ENCODE measurements at regions not wholly inside any gene's neighbourhood (a gene's known extent, or its start where the extent isn't known, plus 50 kb on each side); places are given as distances from the start of the nearest gene placed in this dataset.

GRCh38 chr19:29439688-29440550, 85.9 kb upstream of the VSTM2B start:
- H3K79me2 ChIP-seq (ENCODE audit: insufficient read depth, low read length) = no peaks in the 10 kb centered on the region
- no peaks in the 10 kb centered on the region for H3K27me3 ChIP-seq (ENCODE audit: control insufficient read depth in 2 of 2, insufficient read depth in 2 of 2, low read length in 2 of 2)
- WGBS (ENCODE audit: insufficient coverage) = 82% methylated on average over 31 of the region's 34 CpGs
- Mint-ChIP-seq H3K9me3 (peaks cover 6 to 38% (median 23%) of the 10 kb centered on the region in 7 donors), H3K4me3 (no peak overlapping the region), H3K27ac (no peak overlapping the region), H3K27me3 (ENCODE audit: low read depth in 3 of 3) (peaks cover 0 to 2% (median 0%) of the 10 kb centered on the region in 3 donors), H3K4me1 (no peaks in the 10 kb centered on the region), H3K36me3 (no peaks in the 10 kb centered on the region)
- H3K4me3 ChIP-seq (replicated peaks in 1 of 3; ENCODE audit: low read depth in 2 of 3, low read length in 3 of 3) = no peak overlapping the region
- intact Hi-C loops (cut with micrococcal nuclease) = no loop called here
- peaks cover 5 to 41% of the 10 kb centered on the region in 2 donors for H3K9me3 ChIP-seq (replicated peaks in 1 of 2; ENCODE audit: control insufficient read depth in 1 of 2, insufficient read depth in 1 of 2, low read length in 2 of 2)
- H3K36me3 ChIP-seq (replicated peaks in 1 of 2; ENCODE audit: control insufficient read depth in 1 of 2, insufficient read depth in 2 of 2, low read length in 2 of 2) = no peaks in the 10 kb centered on the region
- no peak overlapping the region for H3K9ac ChIP-seq (ENCODE audit: insufficient read depth, low read length, poor library complexity, severe bottlenecking)
- TF ChIP-seq CTCF (IDR thresholded peaks at IDR 0.05) = no peak
- H3K27ac ChIP-seq (ENCODE audit: low read depth in 1 of 2, low read length in 2 of 2) = no peak overlapping the region
- H3K4me1 ChIP-seq (ENCODE audit: control insufficient read depth in 1 of 2, insufficient read depth in 2 of 2, low read length in 2 of 2) = no peaks in the 10 kb centered on the region
- no peak overlapping the region for H3K4me2 ChIP-seq (replicated peaks; ENCODE audit: extremely low read depth, low read length, poor library complexity, severe bottlenecking)
- H4K20me1 ChIP-seq (ENCODE audit: insufficient read depth, low read length) = no peaks in the 10 kb centered on the region
- no peak overlapping the region for H2AFZ ChIP-seq (ENCODE audit: insufficient read depth, low read depth, low read length, poor library complexity, severe bottlenecking)
- no peak for DNase-seq

GRCh38 chr19:29442094-29442493, 83.7 kb upstream of the VSTM2B start:
- Histone ChIP-seq H3K79me2 (ENCODE audit: insufficient read depth, low read length) (no peaks in the 10 kb centered on the region), H2AFZ (ENCODE audit: insufficient read depth, low read depth, low read length, poor library complexity, severe bottlenecking) (no peak overlapping the region), H4K20me1 (ENCODE audit: insufficient read depth, low read length) (no peaks in the 10 kb centered on the region), H3K4me3 (replicated peaks in 1 of 3; ENCODE audit: low read depth in 2 of 3, low read length in 3 of 3) (no peak overlapping the region), H3K4me2 (replicated peaks; ENCODE audit: extremely low read depth, low read length, poor library complexity, severe bottlenecking) (no peak overlapping the region), H3K27ac (ENCODE audit: low read depth in 1 of 2, low read length in 2 of 2) (no peak overlapping the region), H3K9ac (ENCODE audit: insufficient read depth, low read length, poor library complexity, severe bottlenecking) (no peak overlapping the region), H3K4me1 (ENCODE audit: control insufficient read depth in 1 of 2, insufficient read depth in 2 of 2, low read length in 2 of 2) (no peaks in the 10 kb centered on the region), H3K27me3 (ENCODE audit: control insufficient read depth in 2 of 2, insufficient read depth in 2 of 2, low read length in 2 of 2) (no peaks in the 10 kb centered on the region), H3K9me3 (replicated peaks in 1 of 2; ENCODE audit: control insufficient read depth in 1 of 2, insufficient read depth in 1 of 2, low read length in 2 of 2) (peaks cover 5 to 50% of the 10 kb centered on the region in 2 donors), H3K36me3 (replicated peaks in 1 of 2; ENCODE audit: control insufficient read depth in 1 of 2, insufficient read depth in 2 of 2, low read length in 2 of 2) (no peaks in the 10 kb centered on the region)
- WGBS (ENCODE audit: insufficient coverage) = 80% methylated on average over 5 of the region's 7 CpGs
- no peaks in the 10 kb centered on the region for H3K4me1 Mint-ChIP-seq
- H3K27me3 Mint-ChIP-seq (ENCODE audit: low read depth in 3 of 3) = peaks cover 0 to 2% (median 0%) of the 10 kb centered on the region in 3 donors
- TF ChIP-seq CTCF (IDR thresholded peaks at IDR 0.05) = no peak
- intact Hi-C loops (cut with micrococcal nuclease) = no loop called here
- no peak overlapping the region for H3K27ac Mint-ChIP-seq
- no peak overlapping the region for H3K4me3 Mint-ChIP-seq
- H3K36me3 Mint-ChIP-seq = no peaks in the 10 kb centered on the region
- peaks cover 8 to 49% (median 30%) of the 10 kb centered on the region in 7 donors for H3K9me3 Mint-ChIP-seq
- DNase-seq = no peak

All from CD14-positive monocyte (primary cell).